K562 (cell line): ENCODE measurements at regions not wholly inside any gene's neighbourhood (a gene's known extent, or its start where the extent isn't known, plus 50 kb on each side); places are given as distances from the start of the nearest gene placed in this dataset.

Experiments
- ATAC-seq: fragments of 200-7000 bp; cut with Tn5 transposase; 3 replicates; pipeline ENCODE4 v1.9.1; 2020; ENCODE audit warnings: moderate library complexity
- BruUV-seq: library from RNA; stranded (reverse); fragments of 400-500 nt; replicated peaks from 2 replicates; lab custom pipeline; 2021; lab: Mats Ljungman, UMichigan
- CTCF ChIA-PET: fragments of 300-600 bp; formaldehyde crosslinking; extraction: SDS; loops from one replicate; lab custom pipeline; 2021; ENCODE audit warnings: low intra/inter-chr PET ratio; lab: Yijun Ruan, JAX
- POLR2A ChIA-PET: fragments of 300-600, 350-650 bp; sonication (Branson Sonifier 250); formaldehyde crosslinking; extraction: SDS; loops from one replicate; lab custom pipeline; 2021; ENCODE audit warnings: antibody characterized with exemption, inconsistent platforms; lab: Yijun Ruan, JAX
- DNase-seq, 4 experiments: peaks; one replicate each; pipeline versions ENCODE4 v3.0.0 to v3.0.0-alpha.2; 2011 to 2018; ENCODE audit warnings: low spot score in 3 of 4, mixed read lengths in 3 of 4; ENCODE audit errors: extremely low read depth in 1 of 4
- FAIRE-seq: peaks from 2 replicates; lab custom pipeline; 2011; peaks lifted over from hg19 to GRCh38; lab: Jason Lieb, UNC
- H2AFZ ChIP-seq: 2 replicates; pipeline ENCODE4 v1.6.0; 2011; ENCODE audit warnings: low read depth, low read length, control low read depth, inconsistent platforms
- H3K27ac ChIP-seq: fragments of 200-600 bp; 3 replicates; pipeline ENCODE4 v1.8.0; 2011; ENCODE audit warnings: low read depth, mild to moderate bottlenecking, control low read depth, inconsistent platforms, low read length, moderate library complexity, mixed read lengths; ENCODE audit errors: extremely low read depth
- H3K27me3 ChIP-seq, 2 experiments: fragments of 300-600 bp in 1 of 2; 2 replicates in 1 of 2; 3 replicates in 1 of 2; pipeline versions ENCODE4 v1.6.0 to v1.8.0; 2011; ENCODE audit warnings: inconsistent platforms in 2 of 2, low read length in 2 of 2, mild to moderate bottlenecking in 1 of 2, mixed read lengths in 1 of 2, moderate library complexity in 1 of 2; ENCODE audit not compliant: control insufficient read depth in 2 of 2, insufficient read depth in 2 of 2
- H3K36me3 ChIP-seq: fragments of 300-600 bp; 3 replicates; pipeline ENCODE4 v1.8.0; 2011; ENCODE audit warnings: mild to moderate bottlenecking, low read length, inconsistent platforms; ENCODE audit not compliant: control insufficient read depth, insufficient read depth
- H3K4me1 ChIP-seq, 2 experiments: fragments of 200-600 bp in 1 of 2; replicated peaks in 1 of 2; 2 replicates in 1 of 2; 3 replicates in 1 of 2; pipeline versions ENCODE4 v1.5.1 to v1.8.0; 2011; ENCODE audit warnings: inconsistent platforms in 2 of 2, low read length in 2 of 2, mild to moderate bottlenecking in 1 of 2, mixed read lengths in 1 of 2, moderate library complexity in 1 of 2; ENCODE audit not compliant: control insufficient read depth in 2 of 2, insufficient read depth in 2 of 2
- H3K4me2 ChIP-seq: 2 replicates; pipeline ENCODE4 v1.6.1; 2011; ENCODE audit warnings: low read length, control low read depth, inconsistent platforms, mixed read lengths; ENCODE audit not compliant: insufficient read depth
- H3K4me3 ChIP-seq: fragments of 200-600 bp; sonication (generic), shearing (Covaris generic); 2 replicates; pipeline ENCODE4 v1.5.1; 2016; ENCODE audit warnings: control low read depth, inconsistent platforms
- H3K79me2 ChIP-seq: fragments of 200-600 bp; 3 replicates; pipeline ENCODE4 v1.8.0; 2011; ENCODE audit warnings: low read length, inconsistent platforms; ENCODE audit not compliant: control insufficient read depth, insufficient read depth
- H3K9ac ChIP-seq, 2 experiments: 2 replicates each; pipeline versions ENCODE4 v1.6.0 to v1.6.1; 2011; ENCODE audit warnings: low read depth in 2 of 2, low read length in 2 of 2, control low read depth in 1 of 2, inconsistent platforms in 1 of 2, mild to moderate bottlenecking in 1 of 2, mixed read lengths in 1 of 2; ENCODE audit not compliant: insufficient read depth in 1 of 2
- H3K9me1 ChIP-seq: one replicate; pipeline ENCODE4 v1.6.0; 2011; ENCODE audit warnings: inconsistent platforms, mild to moderate bottlenecking, low read length, moderate library complexity; ENCODE audit not compliant: control insufficient read depth, insufficient read depth
- H3K9me3 ChIP-seq: replicated peaks from 2 replicates; pipeline ENCODE4 v1.5.1; 2011; ENCODE audit warnings: low read depth, low read length, inconsistent platforms; ENCODE audit not compliant: control insufficient read depth, insufficient read depth
- H4K20me1 ChIP-seq: replicated peaks from 2 replicates; pipeline ENCODE4 v1.6.1; 2011; ENCODE audit warnings: low read length, inconsistent platforms, mixed read lengths; ENCODE audit not compliant: control insufficient read depth, insufficient read depth
- CEBPG ChIP-seq, 3 experiments: fragments of 200-800 bp in 1 of 3; sonication (Bioruptor generic) in 1 of 3; sonication (generic) in 1 of 3; formaldehyde crosslinking in 1 of 3; IDR thresholded peaks in 2 of 3; conservative IDR thresholded peaks in 1 of 3; 2 replicates each; pipeline versions ENCODE4 v1.6.1 to v1.8.0; 2016 to 2022; ENCODE audit warnings: missing compliant biosample characterization in 2 of 3, missing genetic modification characterization in 2 of 3, mild to moderate bottlenecking in 1 of 3, missing genetic modification reagents in 1 of 3
- CLOCK ChIP-seq: fragments of 250-450 bp; sonication (Bioruptor Pico); IDR thresholded peaks from 2 replicates; pipeline ENCODE4 v1.4.0; 2020; ENCODE audit warnings: mild to moderate bottlenecking, moderate library complexity, borderline replicate concordance
- FOXK2 ChIP-seq, 2 experiments: fragments of 450-650 bp; IDR thresholded peaks in 1 of 2; conservative IDR thresholded peaks in 1 of 2; 2 replicates each; pipeline ENCODE4 v1.6.1; 2016; ENCODE audit warnings: low read depth in 2 of 2, mild to moderate bottlenecking in 1 of 2
- HDAC6 ChIP-seq: IDR thresholded peaks from 2 replicates; pipeline ENCODE4 v1.6.1; 2012; ENCODE audit warnings: low read depth, mild to moderate bottlenecking, control low read depth, inconsistent platforms, low read length, moderate library complexity
- HES1 ChIP-seq: fragments of 450-650 bp; IDR thresholded peaks from 2 replicates; pipeline ENCODE4 v1.6.1; 2016; ENCODE audit warnings: low read depth, mild to moderate bottlenecking, moderate library complexity
- HMGN3 ChIP-seq: IDR thresholded peaks from 2 replicates; pipeline ENCODE4 v1.6.1; 2011; ENCODE audit warnings: borderline replicate concordance, low read depth, mild to moderate bottlenecking, mixed read lengths, low read length; ENCODE audit not compliant: insufficient read length; ENCODE audit errors: extremely low read depth
- KAT8 ChIP-seq: fragments of 450-650 bp; IDR thresholded peaks from 2 replicates; pipeline ENCODE4 v1.6.1; 2016; ENCODE audit warnings: low read depth, mild to moderate bottlenecking
- L3MBTL2 ChIP-seq: fragments of 450-650 bp; IDR thresholded peaks from 2 replicates; pipeline ENCODE4 v1.6.1; 2016; ENCODE audit warnings: mild to moderate bottlenecking, moderate library complexity
- MTA2 ChIP-seq: fragments of 450-650 bp; IDR thresholded peaks from 2 replicates; pipeline ENCODE4 v1.6.1; 2016; ENCODE audit warnings: low read depth
- MTA3 ChIP-seq: fragments of 450-650 bp; formaldehyde crosslinking; IDR thresholded peaks from 2 replicates; pipeline ENCODE4 v1.6.1; 2017; ENCODE audit warnings: mild to moderate bottlenecking, borderline replicate concordance
- NR4A1 ChIP-seq, 2 experiments: fragments of 250-450 bp in 1 of 2; fragments of 450-650 bp in 1 of 2; sonication (Bioruptor Pico) in 1 of 2; IDR thresholded peaks; 2 replicates each; pipeline versions ENCODE4 v1.4.0 to v1.6.1; 2016 to 2020; ENCODE audit warnings: mild to moderate bottlenecking in 2 of 2, missing compliant biosample characterization in 1 of 2, missing genetic modification characterization in 1 of 2, moderate library complexity in 1 of 2
- ZBTB8A ChIP-seq: fragments of 450-650 bp; IDR thresholded peaks from 2 replicates; pipeline ENCODE4 v1.6.1; 2018; ENCODE audit warnings: mild to moderate bottlenecking, moderate library complexity; ENCODE audit not compliant: partially characterized antibody
- ZC3H11A ChIP-seq: IDR thresholded peaks from 2 replicates; pipeline ENCODE4 v1.6.1; 2012; ENCODE audit warnings: low read depth, low read length, improper control_type of control experiment
- ZFP91 ChIP-seq: sonication (generic); formaldehyde crosslinking; IDR thresholded peaks from 2 replicates; pipeline ENCODE4 v1.8.0; 2022; ENCODE audit warnings: mild to moderate bottlenecking, missing genetic modification reagents
- ZNF316 ChIP-seq: fragments of 450-650 bp; IDR thresholded peaks from 2 replicates; pipeline ENCODE4 v1.6.1; 2016
- ZNF324 ChIP-seq: fragments of 250-450 bp; sonication (Bioruptor Pico); IDR thresholded peaks from 2 replicates; pipeline ENCODE4 v1.4.0; 2020; ENCODE audit warnings: mild to moderate bottlenecking
- WGBS: fragments of 100-300 bp; shearing (Covaris generic); methylation state at CpG from one replicate; pipeline ENCODE4 v1.1.6; 2016; ENCODE audit warnings: low coverage, mixed read lengths; ENCODE audit not compliant: insufficient coverage; ENCODE audit errors: missing lambda C conversion rate; 5-methylcytosine and 5-hydroxymethylcytosine counted together
- in situ Hi-C: fragments of 300-500 bp; cut with MboI; formaldehyde crosslinking; loops from 4 replicates; pipeline ENCODE4 v1.15.0; 2018; ENCODE audit warnings: inconsistent platforms, mixed read lengths
- intact Hi-C: fragments of 100-400 bp; cut with micrococcal nuclease; formaldehyde crosslinking; loops from 2 replicates; pipeline ENCODE4 v1.14.2; 2022

GRCh38 chr12:87818441-87818840 is 210.8 kb downstream of the C12orf50 start (continued):
- TF ChIP-seq NR4A1 (CRISPR knock-in tag; IDR thresholded peaks at IDR 0.05) (no peak), NR4A1 (tag; IDR thresholded peaks at IDR 0.05) (no peak), ZFP91 (CRISPR knock-in tag) (no peak), CEBPG (CRISPR knock-in tag; IDR thresholded peaks at IDR 0.05) (no peak), CEBPG (tag; conservative IDR thresholded peaks at IDR 0.05 in 1 of 2, IDR thresholded peaks at IDR 0.05 in 1 of 2) (no peak), ZNF324 (CRISPR knock-in tag) (no peak), ZNF316 (no peak), HDAC6 (no peak), KAT8 (no peak)

GRCh38 chr12:87815771-87816585 is 213.2 kb downstream of the C12orf50 start:
- FAIRE-seq (no peak), ATAC-seq (no peak), DNase-seq (no peak)
- Histone ChIP-seq H3K4me2 (no peak overlapping the region), H3K4me1 (no peaks in the 10 kb centered on the region), H2AFZ (no peak overlapping the region), H3K79me2 (no peaks in the 10 kb centered on the region), H3K36me3 (no peaks in the 10 kb centered on the region), H4K20me1 (no peaks in the 10 kb centered on the region), H3K27ac (no peak overlapping the region), H3K9me3 (no peaks in the 10 kb centered on the region), H3K9me1 (no peaks in the 10 kb centered on the region), H3K9ac (no peak overlapping the region), H3K27me3 (no peaks in the 10 kb centered on the region), H3K4me3 (no peak overlapping the region)
- ChIA-PET CTCF (no interaction called here), POLR2A (no interaction called here)
- WGBS = under 1% methylated on average over 6 of the region's 6 CpGs
- BruUV-seq = no TSS peak
- intact Hi-C loops = no loop called here
- in situ Hi-C loops = no loop called here
- TF ChIP-seq ZBTB8A = no peak
- no peak for TF ChIP-seq HES1
- no peak for TF ChIP-seq MTA3
- no peak for TF ChIP-seq MTA2
- TF ChIP-seq ZC3H11A = no peak
- no peak for TF ChIP-seq L3MBTL2
- no peak for TF ChIP-seq CLOCK (CRISPR knock-in tag)
- no peak for TF ChIP-seq FOXK2 (conservative IDR thresholded peaks at IDR 0.05 in 1 of 2, IDR thresholded peaks at IDR 0.05 in 1 of 2; ENCODE audit: low read depth in 2 of 2)
- no peak for TF ChIP-seq HMGN3
